G401.6 (cell line): ENCODE measurements at regions not wholly inside any gene's neighbourhood (a gene's known extent, or its start where the extent isn't known, plus 50 kb on each side); places are given as distances from the start of the nearest gene placed in this dataset.
A peak's percentile ranks its signal among the peaks of the same experiment; 100 is the strongest.

Experiments
- FAIRE-seq: peaks from 2 replicates; lab custom pipeline; 2012; peaks lifted over from hg19 to GRCh38; lab: Jason Lieb, UNC

DNA sequence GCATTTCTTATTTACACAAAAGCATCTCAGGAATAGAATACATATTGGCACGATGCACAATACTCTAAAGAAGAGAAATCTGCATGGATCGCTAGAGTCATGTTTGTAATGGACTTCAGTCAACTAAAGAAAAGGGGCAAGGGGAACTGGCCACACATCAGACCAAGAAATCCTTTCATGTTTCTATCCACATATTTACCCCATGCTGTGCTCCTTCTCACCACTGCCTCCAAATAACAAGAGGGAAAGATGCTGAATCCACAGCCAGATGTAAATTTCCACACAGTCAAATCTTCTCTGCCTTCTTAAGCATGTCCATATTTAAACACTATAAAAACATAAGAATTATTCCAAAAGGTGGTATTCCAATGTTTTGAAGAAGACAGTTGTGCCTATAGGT lies 67.6 kb downstream of the COX18 start:
- FAIRE-seq: no peak

DNA sequence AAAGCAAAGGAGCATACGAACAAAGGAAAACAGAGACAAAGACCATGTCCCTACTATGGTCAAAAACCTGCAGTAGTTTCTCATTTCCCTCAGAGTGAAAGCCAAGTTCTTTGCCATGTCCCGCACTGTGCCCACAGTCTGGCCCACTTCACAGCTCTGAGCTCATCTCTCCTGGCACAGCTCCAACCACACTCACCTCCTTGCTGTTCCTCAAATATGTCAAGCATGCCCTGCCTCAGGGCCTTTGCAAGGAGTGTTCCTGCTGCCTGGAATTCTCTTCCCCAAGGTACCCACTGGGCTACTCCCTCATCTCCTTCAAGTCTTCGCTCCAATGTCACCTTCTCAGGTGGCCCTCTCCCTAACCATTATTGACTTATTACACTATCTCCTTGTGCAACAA lies 72.1 kb downstream of the COX18 start:
- FAIRE-seq: no peak

DNA sequence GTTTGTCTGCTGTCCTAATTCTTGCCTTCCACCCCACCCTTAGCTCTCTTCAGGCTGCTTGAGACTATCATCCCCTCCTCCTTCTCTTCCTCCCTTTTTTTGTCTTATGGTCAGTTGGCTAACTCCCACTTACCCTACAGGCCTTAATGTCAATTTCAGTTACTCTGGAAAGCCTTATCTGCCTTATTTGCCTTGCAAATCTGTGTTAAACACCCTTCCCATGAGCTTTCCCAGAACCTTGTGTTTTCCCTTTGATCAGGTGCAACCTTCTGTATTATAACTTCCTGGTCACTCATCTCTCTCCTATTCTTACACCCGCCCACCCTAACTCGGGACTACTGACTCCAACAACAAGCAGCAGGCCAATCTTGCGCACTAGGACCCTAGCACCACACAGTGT lies 74.8 kb downstream of the COX18 start:
- no peak for FAIRE-seq

DNA sequence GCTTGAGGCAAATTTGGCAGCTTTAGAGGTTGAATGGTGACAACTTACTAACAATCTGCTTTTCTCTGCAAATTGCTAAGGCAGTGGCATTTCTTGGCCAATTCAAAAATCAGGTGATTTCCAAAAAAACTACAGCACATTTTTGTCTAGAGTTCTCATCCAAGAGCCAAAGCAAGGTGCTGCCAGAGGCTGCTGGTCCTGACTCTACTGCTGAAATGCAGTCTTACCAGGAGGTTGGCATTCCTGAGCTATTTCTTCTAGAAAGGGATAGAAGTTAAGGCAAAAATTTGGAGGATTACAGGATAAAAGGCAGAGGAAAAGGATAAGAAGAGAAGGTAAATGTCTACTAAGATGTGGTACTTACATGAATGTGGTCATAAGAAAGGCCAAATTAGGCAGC lies 75.6 kb downstream of the COX18 start:
- no peak for FAIRE-seq

DNA sequence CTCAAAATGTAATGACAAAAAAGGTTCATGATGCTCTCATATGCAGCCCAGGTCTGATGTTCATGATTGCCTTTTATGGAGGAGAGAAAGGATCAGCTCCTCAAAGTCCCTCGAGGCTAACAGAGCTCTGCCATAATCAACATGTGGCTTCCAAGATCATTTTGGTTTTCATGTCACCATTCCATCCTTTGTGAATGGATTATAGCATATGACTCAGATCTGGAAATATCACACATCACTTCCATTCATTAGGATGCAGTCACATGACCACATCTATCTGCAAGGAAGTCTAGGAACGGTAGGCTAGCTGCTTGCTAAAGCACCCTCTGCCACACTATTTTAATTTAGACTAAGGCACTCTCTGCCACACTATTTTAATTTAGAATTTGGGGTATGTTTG lies 77.6 kb downstream of the COX18 start:
- no peak for FAIRE-seq

DNA sequence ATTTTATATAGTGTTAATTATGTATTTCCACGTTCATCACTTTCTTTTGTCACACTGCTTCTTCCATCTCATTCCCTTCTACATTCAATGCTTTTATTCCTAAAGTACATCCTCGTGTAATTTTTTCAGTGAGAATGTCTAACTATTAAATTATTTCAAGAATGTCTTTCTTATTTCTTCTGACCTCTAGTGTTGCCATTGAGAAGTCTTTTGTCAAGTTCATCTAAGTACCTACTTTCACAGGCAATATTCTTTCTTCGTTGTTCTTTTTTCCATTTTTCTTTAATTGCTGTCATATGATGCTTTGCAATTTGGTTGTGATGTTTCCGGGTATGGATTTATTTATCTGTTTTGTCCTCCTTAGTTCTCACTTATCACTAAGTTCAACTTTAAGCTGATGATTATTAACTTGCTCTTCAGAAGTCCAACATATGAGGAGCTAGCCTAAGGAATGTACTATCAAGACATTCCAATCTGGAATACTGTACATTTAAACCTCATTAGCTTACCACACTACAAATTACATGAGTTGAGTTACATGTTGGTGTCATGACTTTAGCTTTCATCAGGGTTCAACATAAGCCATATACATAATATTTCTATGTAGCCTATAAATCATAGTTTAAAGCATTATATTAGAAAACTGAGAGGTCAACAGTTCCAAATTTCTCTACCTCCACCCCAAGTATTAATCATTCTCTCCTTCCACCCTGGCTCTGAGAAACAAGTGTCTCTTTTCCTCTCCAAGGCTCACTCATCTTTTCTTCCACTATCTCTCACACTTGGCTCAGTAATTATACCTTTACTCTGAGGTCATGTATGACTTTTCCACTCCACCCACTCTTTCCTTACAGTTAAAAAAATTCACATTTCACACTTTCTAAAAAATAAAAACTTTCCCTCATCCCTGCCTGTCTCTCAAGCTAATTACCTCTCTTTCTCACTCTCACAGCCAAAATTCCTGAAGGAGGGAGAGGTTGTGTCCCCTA lies 81.5 kb downstream of the COX18 start:
- no peak for FAIRE-seq

DNA sequence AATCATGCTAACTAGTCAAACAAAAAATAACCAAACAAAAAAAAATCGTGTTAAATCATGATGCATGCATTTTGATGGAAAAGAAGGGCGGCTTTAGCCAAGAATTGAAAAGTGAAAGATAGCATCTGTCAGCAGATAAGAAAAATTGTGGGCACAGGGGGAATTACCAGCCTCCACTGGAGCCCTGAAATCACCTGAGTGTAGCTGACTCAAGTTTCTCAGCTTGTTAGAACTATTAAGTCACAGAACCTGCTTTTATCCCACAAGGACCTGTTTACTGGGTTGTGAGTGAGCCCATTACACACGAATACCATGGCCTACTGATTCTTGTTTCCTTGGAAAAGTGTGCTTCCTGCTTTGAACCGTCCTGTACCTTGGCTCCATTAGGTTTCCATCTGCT lies 85.2 kb downstream of the COX18 start:
- FAIRE-seq: no peak

DNA sequence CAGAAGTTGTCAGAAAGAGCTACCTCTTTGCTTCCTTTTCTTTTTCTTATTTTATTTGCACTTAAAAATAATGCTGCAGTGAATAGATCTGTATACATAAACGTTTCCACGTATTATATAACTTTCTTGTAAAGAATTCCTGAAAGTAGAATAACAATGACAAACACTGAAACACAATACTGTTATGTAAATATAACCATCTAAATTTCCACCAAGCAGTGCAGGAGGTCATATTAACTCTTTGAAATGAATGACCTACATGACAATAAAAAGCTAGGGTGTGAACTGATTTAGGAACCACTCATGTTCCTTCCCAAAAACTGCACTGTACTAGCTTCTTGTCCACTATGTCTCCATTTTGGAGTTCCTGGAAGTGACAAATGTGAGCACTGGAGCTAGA lies 85.8 kb downstream of the COX18 start:
- FAIRE-seq: no peak

DNA sequence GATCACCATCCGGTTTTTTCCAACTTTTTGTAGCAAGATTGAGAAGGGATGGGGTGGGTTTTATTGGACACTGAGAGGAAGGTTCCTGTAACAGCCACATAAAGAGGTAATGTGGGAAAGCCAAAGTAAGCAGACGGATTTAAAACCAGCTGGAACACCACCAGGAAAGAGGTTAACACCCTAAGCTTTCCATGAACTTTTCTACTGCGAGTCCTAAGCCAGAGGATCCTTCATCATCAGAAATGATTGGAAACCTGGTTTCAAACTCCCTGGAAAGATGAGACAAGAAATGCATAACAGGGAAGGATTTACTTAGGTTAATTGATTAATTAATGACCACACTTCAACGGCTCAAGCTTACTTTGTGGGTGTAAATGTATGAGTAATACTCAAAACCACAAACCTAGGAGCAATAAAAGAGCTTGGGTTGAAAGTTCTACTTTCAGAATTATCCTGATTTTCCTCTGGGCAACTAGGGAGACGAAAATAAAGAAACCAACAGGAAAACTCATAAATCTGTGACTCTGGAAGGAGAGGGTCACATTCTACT lies 91.5 kb downstream of the COX18 start:
- no peak for FAIRE-seq

DNA sequence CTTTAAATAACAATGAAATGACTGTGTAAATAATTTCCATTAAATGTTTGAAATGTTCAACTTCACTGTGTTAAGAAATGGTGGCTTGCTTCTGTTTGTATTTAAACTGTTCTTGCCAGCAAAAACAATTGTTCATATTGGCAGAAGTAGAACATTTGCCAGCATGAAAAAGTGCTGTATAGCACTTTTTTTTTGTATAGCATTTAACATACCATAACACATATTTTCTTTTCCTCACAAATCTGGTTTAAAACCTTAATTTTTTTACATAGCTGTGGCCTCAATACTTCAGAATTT lies 94.1 kb downstream of the COX18 start:
- no peak for FAIRE-seq

DNA sequence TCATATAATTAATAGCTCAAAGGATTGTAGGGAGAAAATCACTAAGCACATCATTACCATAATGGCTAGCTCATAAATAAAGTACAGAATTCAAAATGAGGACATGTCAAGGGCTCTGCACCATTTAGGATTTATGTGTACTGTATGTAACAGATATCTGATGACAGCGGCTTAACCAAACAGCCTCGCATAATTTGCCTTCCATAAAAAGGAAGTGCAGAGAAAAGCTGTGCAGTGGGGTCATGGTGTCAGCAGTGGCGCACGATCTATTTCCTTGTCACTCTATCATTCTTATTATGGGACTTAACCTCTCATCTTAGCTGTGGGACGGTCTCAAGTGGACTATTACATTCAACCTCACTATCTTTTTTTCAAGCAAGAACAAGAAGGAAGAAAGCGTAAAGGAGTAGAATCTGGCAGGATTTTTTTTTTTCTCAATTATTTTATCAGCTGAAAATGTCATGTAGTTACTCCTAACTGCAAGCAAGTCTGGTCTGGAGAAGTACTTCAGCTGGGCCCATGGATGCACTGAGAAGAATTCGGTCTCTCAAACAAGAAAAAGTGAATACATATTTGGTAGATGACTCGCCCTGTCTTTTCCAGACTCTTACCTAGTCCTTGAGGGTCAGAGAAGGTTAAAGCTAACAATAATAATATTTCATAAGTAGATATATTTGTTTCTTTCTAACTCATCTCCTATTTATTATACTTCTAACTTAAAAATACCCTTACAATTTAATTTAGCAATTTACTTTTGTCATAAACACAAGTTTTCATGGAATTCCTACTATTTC lies 94.6 kb downstream of the COX18 start:
- FAIRE-seq: peak; percentile 51

DNA sequence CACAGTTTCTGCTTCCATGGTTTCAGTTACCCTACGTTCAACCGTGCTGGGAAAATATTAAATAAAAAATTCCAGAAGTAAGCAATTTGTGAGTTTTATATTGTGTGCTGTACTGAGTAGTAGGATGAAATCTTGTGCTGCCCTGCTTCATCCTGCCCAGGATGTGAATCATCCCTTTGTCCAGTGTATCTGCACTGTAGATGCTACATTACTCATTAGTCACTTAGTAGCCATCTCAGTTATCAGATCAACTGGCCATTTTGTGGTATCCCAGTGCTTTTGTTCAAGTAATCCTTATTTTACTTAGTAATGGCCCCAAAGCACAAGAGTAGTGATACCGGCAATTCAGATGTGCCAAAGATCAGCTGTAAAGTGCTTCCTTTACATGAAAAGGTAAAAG lies 97.9 kb downstream of the COX18 start:
- FAIRE-seq: no peak

DNA sequence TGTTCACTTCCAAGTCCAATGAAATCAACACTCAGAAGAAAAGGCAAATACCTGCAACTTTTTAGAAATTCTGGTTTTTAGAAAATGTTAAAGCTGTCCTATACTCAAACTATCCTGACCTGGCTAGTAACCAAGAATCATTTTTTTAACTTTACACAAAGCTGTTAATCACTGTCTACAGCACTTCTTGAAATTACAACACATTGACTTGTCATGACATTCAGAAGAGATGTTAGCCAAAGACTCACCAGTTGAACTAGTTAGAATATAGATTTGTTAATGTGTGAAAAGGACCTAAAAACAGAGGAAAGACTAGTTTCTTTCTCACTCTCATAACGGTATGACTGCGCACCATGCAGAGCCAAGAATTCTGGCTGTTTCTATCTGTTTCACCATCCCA lies 98.8 kb downstream of the COX18 start:
- FAIRE-seq: no peak

DNA sequence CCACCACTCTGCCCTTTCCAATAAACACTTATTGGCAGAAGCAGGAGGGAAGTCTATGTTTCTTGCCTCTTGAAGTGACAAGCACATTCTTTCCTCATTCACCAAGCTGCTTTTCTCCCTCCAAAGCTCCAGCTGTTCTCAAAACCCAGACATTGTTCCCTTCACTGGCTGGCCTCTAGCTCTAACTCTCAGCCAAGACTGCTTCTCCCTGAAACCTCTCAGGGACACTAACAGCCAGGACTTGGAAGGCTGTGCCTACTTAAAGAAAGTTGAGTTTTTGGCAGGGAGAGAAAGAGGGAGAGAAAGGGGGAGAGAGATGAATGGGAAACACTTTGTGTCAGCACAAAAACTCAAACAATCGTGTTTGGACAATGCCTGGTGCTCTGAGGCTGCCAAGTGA lies 99.5 kb downstream of the COX18 start:
- FAIRE-seq: no peak

DNA sequence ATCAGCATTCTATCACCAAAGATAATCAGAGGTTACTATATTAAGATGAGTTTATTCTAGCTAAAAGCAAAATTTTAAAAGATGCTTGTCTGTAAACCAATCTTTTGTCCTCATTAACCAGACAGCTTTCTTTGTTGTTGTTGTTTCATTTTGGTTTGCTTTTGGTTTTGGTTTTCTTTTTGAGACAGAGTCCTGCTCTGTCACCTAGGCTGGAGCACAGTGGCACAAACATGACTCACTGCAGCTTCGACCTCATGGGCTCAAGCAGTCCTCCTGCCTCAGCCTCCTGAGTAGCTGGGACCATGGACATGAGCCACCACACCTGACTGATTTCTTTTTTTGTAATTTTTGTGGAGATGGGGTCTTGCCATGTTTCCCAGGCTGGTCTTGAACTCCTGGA lies 102.9 kb downstream of the COX18 start:
- FAIRE-seq: no peak

DNA sequence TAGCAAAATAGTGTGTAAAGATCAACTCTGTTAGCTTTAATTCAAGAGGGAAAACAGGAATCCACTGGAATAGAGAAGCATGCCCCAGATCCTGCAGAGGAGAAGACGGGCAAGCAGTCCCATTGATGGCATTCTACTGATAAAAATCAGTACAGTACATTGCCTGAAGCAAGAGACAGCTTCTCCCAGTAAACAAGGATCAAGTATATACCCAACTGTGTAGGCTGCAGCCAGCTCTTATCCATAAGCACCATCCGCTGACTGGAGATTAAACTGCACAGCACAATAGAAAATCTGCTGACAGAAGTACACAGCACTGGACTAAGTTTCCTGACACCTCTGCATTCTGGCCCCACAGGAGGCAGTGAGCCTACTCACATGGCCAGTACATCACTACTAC lies 110.1 kb downstream of the COX18 start:
- no peak for FAIRE-seq

DNA sequence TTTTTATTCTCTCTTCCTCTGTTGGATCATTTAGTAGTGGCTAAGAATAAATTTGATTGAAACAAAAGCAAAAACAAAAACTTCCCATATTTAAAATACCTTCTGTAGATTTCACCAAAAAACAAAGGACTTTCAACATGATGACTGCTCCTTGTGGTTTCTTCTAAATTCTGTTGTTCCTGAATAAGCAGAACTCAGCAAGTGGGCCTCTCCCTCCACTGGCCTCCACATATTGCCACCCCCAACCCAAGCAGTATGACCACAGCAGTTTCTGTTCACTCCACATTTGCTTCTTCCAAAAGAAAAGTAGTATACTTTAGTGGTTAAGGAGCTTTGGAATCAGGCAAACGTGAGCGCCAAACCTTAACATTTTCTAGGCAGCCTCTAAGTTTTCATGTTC lies 114.7 kb downstream of the COX18 start:
- no peak for FAIRE-seq

DNA sequence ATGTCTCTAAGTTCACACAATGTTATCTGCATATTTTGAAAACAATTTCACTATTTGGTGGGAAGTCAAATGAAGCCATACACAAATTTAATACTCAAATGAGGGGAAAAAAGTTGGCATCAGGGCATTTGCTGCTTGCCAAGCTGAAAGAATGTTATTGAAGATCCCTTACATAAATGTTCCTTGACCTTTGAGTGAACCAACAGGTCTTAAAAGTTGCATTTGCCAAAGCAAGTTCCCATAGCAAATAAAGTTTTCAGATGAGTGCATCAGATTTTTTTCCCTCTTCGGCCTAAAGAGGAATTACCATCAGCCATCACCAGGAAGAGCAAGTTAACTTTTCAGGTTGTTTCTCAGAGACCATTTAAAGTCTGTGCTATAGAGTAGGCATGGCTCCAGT lies 115.9 kb downstream of the COX18 start:
- no peak for FAIRE-seq

DNA sequence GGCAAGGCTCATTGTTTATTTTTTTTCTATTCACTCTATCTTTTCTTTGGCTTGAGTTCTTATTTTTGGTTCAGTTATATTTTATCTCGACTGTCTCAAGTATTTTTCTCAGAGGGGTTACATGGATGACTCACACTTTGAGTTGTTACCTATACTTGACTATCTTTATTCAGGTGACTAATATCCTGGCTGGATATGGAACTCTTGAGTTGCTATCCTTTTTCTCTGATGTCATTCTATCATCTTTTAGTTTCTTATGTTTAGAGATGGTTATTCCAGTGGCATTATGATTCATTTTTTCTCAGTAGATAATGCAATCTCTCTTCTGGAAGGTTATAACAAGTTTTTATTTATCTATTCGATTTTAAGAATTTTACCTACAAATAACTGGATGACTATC lies 117.9 kb downstream of the COX18 start:
- FAIRE-seq: no peak

DNA sequence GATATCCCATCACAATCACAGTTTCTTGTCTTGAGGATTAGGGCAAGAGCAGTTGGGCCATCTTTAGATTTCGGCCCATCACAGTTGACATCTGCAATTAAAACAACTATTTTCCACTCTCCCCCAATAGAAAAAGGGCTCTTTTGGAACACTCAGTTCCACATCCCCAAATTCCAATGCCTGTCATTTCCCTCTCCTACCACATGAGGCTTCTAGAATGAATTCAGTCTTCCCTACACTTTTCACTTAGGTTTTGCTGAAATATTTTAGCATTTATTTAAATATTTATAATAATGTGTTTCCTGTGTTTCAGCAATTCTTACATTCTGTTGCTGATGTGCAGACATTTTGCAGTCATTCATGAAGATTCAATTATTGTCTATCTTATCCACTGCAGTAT lies 118.4 kb downstream of the COX18 start:
- FAIRE-seq: no peak

DNA sequence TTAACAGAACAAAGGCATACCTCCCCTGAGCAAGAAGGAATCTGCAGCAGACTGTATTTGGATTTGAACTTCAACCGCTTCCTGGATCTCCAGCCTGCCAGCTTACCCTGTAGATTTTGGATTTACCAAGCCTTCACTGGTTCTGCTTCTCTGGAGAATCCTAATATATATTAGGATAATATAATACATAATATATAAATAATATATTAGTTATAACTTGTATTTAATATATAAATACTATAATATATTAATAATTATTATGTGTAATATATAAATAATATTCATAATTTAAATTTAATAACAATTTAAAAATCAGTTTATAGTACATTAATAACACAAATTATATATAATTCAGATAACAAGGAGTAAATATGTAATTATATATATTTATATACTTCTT lies 121.4 kb downstream of the COX18 start:
- peak; percentile 96 for FAIRE-seq

DNA sequence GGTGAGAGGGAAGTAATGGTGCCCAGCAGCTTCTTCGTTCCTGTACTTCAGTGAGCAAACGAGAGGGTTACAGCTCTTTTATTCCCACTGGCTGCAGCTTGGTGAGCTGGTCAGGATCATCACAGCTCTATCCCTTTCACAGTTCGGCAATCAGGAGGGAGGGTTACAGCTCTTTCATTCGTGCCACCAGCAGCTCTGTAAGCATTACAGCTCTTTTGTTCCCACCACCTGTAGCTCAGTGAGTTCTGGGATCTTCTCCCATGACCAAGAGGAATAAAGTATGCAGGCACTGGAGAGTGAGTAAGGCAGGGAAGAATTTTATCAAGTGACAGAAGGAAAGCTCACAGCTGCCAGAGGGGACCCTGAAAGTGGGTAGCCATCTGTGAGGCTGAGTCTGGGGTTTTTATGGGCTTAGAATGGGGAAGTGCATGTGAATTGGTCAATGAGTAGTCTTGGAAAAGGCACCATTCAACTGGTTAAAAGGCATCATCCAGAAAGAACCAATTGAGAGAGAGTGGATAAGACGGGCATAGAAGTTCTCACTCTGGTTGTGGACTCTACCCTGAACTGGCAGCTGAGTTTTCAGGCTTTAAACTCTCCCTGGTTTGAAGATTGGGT lies 123.7 kb downstream of the COX18 start:
- no peak for FAIRE-seq

DNA sequence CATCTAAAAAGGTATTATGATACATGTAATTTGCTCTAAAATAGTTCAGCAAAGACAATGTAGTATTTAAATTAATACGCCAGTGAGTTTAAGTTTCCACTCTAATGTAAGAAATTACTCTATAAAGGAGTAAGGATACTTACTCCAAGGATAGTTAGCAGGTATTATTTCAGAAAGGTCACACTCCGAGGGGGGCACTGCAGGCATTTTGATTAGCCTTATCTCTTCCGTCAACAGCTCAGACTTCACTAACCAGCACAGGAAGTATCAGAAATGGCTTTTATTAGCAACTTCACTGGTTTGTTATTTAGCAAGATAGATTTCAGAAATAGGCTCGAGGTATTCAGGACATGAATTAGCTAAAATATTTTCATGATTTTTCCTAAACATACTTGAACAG lies 127.0 kb downstream of the COX18 start:
- FAIRE-seq: no peak
